Muscle of arm (tissue), 1 donor: ENCODE measurements at regions not wholly inside any gene's neighbourhood (a gene's known extent, or its start where the extent isn't known, plus 50 kb on each side); places are given as distances from the start of the nearest gene placed in this dataset.

Experiments
- DNase-seq: peaks from one replicate; pipeline ENCODE4 v3.0.0-alpha.2; 2013

DNA sequence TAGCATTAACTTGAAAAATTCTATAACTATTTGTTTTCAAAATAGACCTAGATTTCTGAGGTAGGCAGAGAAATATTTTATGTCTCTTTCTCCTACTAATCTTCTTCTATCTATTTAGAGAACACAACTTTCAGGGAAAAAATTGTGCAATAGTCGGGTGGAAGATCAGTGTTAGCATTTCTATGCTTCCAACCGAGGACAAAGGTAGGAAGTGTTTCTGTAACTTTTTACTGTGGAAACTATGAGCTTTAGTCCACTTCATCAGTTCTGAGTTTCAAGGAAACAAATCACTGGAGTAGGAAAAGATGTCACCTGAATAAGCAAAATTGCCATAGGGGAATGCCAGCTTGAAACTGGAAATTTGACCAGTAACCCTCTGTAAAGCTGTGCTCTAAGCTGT, 207.7 kb upstream of the CTAGE1 start:
- no peak for DNase-seq

DNA sequence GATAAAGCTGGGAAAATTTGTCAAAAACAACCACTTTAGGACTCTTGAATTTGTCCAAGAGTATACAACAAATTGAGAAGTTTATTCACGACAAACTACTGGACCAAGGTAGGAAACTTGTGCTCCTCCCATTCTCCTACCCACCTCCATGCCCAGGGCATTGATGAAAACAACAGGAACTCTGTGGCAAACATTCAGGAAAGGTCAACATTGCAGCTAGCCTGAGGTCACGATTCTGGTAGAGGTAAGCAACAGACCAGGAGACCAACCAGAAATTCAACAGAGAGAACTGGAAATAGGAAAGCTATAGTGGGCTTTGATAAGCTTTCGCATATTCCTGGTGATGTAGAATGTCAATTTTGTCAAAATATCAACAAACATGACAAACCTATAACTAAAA, 209.1 kb upstream of the CTAGE1 start:
- no peak for DNase-seq

DNA sequence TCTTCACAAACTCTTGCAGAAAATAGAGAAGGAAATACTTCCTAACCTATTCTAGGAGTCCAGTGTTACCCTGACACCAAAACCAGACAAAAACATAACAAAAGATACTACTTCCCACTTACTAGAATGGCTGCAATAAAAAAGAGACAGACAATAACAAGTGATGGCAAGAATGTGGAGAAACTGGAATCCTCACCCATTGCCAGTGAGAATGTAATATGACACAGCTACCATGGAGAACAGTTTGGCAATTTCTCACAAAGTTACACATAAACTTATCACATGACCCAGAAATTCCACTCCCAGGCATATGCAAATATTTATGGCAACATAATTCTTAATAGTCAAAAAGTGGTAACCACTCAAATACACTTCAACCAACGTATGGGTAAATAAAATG, 209.8 kb upstream of the CTAGE1 start:
- DNase-seq = no peak

DNA sequence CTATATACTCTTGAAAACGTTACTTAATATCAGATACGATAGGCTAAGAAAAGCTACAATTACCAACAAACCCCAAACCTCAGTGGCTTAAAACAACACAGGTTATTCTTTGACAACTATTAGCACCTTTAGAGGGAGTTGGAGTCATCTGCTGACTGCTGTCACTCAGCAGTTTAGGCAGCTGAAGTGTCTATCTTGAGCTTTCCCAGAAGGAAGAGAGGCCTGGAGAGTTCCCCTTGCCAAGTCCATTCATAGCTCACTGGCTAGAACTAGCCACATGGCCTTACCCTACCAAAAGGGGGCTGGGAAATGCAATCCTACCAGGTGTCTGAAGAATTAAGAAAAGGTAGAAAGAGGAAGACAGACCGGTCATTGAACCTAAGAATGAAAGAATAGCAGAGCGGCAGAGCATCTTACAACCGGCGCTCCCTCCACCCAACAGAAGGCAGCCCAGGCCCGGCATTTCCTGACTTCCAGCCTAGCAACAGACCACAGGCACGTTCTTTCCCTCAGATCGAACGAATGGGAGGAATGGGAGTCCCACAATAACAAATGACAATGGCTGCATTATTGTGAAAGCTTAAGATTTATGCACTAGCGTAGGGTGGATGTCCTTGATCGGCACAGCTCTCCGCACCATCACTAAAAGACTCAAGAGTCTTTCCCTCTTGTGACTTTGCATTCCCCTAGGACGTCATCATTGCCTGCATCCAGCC, 211.2 kb upstream of the CTAGE1 start:
- DNase-seq = no peak

DNA sequence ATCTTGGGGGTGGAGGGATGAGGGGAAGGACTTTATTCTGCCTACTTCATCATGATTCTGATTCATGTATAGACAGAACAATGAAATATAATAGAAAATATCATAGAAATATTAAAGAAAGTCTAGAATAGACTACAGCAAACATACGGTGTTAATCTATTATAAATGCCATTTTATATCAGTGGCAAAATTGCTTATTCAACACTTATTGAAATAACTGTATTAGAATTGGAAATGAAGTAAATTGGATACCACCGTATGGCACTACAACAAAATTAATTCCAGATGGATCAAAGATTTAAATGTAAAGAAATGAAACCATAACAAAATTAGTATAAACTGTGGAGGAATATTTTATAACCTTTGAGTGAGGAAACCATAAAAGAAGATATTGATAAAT, 213.3 kb upstream of the CTAGE1 start:
- no peak for DNase-seq

DNA sequence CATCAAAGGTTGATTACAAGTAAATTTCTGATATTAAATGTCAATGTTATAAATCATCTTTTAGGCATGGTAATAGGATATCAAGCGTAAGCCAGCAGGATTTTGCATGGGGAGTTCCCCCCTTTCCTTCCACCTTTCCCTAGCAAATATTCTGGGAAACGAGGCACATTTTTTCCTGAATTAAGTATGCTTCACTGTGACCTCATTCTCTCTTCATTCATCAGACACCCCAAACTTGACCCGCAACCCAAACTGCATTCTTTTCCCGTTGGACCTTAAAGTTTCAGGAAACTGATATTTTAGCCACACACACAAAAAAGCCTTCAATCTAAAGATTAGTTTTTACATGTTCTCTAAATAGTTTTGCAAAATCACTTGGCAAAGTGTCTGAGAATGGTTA, 214.5 kb upstream of the CTAGE1 start:
- no peak for DNase-seq

DNA sequence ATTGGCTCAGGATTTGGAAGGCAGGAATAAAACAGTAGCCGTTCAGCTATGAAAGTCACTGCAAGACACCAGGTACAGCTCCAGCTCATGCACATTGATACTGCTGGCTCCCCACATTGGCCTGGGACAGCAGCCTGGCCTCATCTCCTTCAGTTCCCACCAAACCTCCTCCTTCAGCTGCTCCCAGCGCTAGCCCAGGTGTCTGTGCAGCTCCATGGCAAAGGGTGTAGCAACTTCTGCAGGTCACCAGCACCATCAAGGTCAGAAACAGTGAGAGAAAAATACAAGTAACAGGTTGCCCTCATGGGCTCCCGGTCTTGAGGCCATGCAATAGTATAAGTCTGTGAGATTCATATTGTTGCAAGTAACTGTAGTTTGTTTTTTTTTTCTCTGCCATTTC, 216.7 kb upstream of the CTAGE1 start:
- no peak for DNase-seq

DNA sequence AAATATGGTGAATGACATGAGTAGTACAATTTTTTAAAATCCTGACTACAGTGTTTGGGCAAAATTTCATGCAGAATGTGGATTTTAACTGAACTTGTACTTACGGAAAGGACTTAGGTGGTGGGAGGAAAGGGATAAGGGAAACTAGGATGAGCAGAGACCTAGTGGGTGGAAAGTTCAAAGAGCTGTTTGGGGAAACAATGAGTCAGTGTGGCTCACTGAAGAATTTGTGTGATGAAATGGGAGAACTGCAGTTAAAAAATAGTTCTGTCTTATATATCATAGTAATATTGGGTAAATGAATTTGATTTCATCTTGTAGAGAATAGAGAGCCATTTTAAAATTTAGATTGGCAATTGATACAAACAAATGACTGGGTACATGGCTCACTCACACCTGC, 220.1 kb upstream of the CTAGE1 start:
- no peak for DNase-seq

DNA sequence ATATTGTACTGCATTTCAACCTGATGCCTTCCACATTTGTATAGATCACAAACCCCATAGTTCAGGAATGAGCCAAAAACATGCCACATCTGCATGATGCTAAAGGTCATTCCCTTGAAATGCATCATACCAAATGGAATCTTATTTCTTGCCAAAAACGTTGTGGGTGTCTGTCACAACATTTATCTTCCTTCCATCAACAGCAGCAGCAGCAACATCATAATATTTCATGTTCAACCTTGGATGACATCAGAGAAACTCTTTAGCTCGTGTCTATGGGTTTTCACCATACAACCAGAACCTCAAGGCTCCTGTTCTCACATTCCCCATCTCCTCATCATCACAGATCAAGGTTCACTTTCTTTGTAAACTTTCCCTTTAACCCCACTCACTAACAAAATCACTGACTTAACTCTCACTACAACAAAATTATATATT, 221.3 kb upstream of the CTAGE1 start:
- DNase-seq = no peak

DNA sequence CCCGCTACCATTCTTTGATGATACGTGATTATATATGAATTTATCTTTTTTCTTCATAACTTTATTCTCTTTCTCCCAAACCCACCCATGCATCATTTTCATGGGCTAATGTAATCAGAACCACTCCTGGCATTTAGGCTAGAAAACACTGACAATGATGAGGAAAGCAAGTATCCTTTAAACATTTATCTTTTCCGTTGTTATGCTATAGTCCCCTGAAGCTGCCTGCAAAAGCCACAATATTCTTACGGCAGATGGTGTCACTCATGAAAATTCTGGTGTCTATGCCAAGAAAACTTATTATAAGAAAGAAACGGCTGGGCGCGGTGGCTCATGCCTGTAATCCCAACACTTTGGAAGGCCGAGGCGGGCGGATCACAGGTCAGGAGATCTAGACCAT, 221.8 kb upstream of the CTAGE1 start:
- DNase-seq = no peak

DNA sequence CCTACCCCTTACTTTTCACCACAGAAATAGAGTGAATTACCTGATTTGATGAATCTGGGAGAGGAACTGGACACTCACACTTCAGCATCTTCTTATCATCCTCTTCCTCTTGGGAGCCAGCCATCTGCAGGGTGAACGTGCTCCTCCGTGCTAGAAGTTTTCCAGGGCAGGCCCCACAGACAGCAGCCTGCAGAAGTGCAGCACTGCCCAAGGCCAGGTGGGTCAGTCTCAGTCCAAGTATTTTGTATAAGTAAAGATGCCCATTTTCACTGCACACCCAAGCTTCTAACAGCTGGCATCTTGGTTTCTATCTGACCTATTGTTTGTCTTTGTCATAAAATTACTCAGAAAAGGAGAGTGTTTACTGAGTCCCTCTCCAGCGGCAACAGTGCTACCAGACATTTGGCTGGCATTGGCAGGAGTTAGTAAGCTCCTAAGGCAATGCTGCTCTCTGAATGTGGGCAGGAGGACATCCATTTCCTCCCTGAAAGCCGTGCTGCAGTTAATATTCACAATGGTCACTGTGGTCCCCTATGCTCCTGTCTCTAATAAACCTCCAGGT, 222.6 kb upstream of the CTAGE1 start:
- DNase-seq = no peak

DNA sequence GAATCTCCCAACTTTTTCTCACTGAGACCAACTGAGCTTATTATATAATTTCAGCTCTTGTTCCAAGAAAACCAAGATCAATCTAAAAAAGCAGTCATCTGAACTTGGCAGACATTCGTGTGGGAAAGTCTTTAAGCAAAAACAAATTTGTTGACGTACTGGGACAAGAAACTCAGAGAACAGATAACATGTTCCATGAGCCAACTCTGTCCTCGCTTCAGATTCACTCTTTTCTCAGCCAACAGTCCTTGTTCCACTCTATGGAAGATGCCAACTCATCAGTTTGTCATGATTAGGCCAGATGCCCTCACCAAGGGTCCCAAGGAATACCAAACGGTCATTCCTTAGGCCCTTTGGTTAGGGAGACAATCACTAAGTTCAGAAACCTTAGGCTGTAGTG, 224.2 kb upstream of the CTAGE1 start:
- peak; percentile 8 for DNase-seq

DNA sequence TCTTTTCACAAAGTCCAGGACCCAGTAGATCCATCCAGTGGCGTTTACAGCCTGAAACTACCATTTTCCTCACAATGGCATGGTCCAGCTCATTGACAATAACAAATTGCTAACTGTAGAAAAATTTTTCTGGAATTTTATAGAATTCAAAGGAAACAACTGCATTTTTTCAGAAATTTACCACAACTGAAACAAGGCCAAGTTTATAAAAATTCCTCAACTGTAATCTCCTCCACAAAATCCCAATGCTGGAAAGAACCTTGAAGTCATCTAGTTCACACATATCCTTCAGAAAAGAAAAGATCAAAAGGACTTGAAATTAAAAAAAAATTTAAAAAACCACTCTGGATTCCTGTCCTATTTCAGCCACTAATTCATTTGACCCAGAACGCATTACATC, 226.0 kb upstream of the CTAGE1 start:
- DNase-seq = no peak

DNA sequence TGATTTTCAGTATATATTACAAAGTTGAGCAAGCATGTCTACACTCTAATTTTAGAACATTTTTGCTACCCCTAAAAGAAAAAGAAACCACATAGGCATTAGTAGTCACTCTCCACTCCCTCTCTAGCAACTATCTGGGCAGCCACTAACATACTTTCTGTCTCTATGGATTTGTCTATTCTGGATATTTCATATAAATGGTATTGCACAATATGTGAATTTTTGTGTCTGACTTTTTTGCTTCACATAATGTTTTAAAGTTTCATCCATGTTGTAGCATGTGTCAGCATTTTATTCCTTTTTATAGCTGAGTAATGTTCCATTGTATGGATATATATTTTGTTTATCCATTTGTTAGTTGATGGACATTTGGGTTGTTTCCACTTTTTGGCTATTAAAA, 232.5 kb upstream of the CTAGE1 start:
- DNase-seq = no peak

DNA sequence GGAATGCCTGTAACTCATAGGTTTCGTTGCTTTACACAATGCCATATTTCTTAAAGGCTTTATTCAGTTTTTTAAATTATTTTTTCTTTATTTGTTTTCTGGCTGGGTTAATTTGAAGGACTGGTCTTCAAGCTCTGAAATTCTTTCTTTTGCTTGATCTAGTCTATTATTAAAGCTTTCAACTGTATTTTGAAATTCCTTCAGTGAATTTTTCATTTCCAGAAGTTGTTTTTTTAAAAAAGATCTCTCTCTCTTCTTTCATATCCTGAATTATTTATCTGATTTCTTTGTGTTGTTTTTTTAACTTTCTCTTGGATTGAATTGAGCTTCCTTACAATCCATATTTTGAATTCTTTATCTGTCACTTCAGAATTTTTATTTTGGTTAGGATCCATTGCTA, 239.9 kb upstream of the CTAGE1 start:
- no peak for DNase-seq

DNA sequence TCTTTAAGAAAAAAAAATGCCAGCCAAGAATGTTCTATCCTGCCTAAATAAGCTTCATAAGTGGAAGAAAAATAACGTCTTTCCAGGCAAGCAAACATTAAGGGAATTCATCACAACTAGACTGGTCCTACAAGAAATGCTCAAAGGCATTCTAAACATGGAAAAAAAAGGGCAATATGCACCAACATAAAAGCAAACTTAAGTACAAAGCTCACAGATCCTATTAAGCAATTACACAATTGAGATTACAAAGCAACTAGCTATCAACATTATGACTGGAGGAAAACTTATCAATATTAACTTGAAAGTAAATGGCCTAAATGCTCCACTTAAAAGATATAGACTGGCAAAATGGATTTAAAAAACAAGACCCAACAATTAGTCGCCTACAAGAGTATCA, 240.6 kb upstream of the CTAGE1 start:
- no peak for DNase-seq

DNA sequence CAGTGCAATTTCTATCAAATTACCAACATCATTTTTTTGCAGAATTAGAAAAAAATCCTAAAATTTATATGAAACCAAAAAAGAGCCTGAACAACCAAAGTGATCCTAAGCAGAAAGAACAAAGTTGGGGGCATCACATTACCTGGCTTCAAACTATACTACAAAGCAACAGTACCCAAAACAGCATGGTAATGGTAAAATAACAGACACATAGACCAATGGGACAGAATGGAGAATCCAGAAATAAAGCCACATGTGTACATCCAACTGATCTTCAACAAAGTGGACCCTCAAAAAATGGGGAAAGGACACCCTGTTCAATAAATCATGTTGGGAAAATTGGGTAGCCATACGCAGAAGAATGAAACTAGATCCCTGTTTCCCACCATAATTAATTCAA, 245.7 kb upstream of the CTAGE1 start:
- DNase-seq = no peak

DNA sequence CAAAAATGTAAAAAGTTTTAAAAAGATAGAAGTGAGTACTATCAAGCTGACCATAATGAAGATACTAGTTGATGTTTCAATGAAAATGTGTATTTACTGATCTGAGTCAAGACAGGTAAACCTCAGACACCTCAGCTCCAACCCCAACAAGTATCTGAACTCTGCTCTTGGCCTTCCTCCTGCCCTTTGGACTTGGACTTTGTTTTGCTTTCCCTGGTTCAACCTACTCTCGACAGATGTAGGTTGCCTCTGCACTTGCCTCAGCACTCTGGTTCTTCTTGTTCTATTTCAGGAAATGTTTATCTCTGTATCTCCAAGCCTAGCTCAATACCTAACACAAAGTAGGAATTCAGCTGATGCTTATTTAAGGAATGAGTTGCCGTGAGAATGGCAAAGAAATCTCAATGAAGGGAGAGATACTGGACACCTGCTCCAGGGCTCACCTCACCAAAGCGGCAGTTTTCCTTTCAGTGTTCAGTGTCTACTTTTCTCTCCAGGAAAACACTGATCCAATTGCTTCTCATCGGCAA, 248.8 kb upstream of the CTAGE1 start:
- DNase-seq = no peak

DNA sequence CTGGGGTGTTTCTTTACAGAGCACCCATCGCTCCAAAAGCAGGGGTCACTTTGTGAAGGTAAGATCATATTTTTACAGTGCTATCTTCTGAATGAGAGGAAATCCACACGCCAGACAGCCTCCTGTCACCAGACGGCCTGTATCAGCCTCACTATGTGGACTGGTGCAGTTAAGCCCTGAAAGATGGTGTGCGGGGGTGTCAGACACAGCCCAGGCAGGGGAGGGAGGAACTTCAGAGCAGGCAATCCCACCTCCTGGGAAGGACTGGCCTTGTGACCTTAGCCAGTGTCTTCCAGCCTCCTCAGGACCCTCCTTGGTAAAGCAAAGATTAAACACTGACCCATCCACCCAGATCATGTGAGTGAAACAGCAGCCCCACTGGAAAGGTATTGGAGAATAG, 249.4 kb upstream of the CTAGE1 start:
- DNase-seq = no peak

DNA sequence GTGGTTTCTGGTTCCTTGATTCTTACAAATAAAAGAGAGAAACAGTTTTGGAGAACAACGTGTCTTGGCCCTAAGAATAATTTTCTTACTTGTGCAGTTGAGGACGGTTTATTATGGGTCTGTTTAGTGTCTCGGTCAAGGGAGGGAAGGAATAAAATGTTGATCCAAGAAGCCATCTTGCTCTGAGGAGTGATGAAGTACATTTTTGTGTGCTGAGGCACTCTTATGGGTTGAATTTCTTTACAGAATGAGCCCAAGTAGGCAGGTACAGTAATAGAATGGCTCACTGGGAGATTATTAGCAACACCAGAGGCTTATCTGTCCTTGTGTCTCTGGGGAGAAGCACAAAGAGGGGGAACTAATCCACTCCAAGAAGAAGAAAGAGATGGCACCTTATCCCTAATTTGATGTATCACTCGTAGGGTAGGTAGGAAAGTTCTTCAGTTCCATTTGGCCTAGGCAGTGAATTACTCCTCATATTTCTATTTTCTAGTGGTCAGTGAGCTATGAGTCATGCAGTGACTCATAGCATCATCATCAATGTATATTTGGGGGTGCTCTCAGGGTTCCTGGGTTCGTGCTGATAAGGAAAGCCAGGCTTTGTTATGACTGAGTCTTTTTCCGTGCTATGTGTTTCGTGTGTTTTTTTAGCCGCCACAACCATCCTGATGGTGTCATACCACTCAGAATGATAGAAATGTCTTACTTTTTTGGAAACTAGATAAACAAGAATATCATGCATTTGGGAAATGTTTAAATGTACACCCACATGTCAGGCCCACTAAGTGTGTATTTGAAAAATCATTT, 250.1 kb upstream of the CTAGE1 start:
- no peak for DNase-seq

DNA sequence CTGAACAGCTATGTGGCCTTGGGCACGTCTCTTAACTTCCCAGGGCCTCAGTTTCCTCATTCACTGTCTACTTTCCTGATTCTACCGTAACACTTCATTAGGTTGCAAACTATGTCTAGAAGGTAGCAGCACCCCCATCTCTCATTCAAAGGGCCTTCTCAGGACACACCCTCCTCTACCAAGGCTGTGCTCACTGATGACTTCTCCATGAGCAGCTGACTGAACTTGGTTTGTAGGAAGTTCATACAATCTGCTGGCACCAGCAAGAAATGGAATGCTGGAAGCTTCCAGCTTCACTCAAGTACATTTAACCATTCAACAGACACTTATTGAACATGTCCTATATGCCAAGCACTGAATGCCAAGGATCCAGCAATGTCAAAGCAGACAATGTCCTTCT, 250.8 kb upstream of the CTAGE1 start:
- no peak for DNase-seq

DNA sequence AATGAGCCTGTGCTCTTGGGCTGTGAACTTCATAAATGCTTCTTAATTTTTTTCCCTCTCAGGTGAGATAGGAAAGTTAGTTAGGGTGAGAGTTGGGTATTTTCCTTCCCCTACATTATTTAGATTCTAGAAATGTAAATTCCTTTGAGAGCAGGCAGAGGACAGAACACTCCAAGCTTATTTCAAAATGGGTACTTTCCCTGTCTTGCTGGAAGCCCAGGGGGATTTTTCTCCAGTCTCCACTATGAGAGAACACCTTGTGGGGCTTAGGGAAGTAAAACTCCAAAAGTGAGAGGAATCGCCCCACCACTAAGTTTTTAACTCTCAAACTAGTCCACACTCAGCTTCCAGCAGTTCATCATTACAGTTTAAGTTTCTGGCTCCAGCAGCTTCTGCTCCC, 253.2 kb upstream of the CTAGE1 start:
- no peak for DNase-seq
